Gastroesophageal sphincter (tissue), 3 donors: ENCODE measurements at regions not wholly inside any gene's neighbourhood (a gene's known extent, or its start where the extent isn't known, plus 50 kb on each side); places are given as distances from the start of the nearest gene placed in this dataset.

Source experiments
- EP300 ChIP-seq: sonication (generic); formaldehyde crosslinking; IDR thresholded peaks from one replicate; pipeline ENCODE4 v1.6.1; 2017; ENCODE audit warnings: antibody characterized with exemption, mild to moderate bottlenecking
- POLR2A ChIP-seq, 2 donors: fragments of 450-650 bp; IDR thresholded peaks; one replicate each; pipeline ENCODE4 v1.6.1; 2017; ENCODE audit warnings: antibody characterized with exemption in 2 of 2, mild to moderate bottlenecking in 2 of 2, moderate library complexity in 1 of 2
- POLR2AphosphoS5 ChIP-seq: sonication (generic); formaldehyde crosslinking; IDR thresholded peaks from one replicate; pipeline ENCODE4 v1.6.1; 2017; ENCODE audit warnings: antibody characterized with exemption
- TF ChIP-seq, protein P1 (sequence below), 4 experiments: fragments of 200-600 bp in 2 of 4; fragments of 450-650 bp in 2 of 4; sonication (generic) in 1 of 4; IDR thresholded peaks; one replicate each; pipeline ENCODE4 v1.5.1; 2017 to 2019; ENCODE audit warnings: antibody characterized with exemption in 4 of 4, mild to moderate bottlenecking in 2 of 4, moderate library complexity in 2 of 4

DNA sequence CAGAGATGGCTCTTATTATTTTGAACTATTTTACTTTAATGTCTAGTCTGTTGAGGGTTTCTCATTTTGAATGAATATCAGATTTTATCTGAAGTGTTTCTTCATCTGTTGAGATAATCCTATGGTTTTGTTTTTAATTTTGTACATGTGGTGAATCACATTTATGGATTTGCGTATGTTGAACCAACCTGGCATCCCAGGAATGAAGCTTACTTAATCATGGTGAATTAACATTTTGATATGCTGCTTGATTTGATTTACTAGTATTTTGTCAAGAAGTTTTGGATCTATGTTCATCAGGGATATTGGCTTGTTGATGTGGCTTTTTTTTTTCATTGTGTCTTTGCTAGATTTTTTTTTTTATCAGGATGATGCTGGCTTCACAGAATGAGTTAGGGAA is 2390.9 kb downstream of the PCDH7 start:
- TF ChIP-seq, protein P1, sequence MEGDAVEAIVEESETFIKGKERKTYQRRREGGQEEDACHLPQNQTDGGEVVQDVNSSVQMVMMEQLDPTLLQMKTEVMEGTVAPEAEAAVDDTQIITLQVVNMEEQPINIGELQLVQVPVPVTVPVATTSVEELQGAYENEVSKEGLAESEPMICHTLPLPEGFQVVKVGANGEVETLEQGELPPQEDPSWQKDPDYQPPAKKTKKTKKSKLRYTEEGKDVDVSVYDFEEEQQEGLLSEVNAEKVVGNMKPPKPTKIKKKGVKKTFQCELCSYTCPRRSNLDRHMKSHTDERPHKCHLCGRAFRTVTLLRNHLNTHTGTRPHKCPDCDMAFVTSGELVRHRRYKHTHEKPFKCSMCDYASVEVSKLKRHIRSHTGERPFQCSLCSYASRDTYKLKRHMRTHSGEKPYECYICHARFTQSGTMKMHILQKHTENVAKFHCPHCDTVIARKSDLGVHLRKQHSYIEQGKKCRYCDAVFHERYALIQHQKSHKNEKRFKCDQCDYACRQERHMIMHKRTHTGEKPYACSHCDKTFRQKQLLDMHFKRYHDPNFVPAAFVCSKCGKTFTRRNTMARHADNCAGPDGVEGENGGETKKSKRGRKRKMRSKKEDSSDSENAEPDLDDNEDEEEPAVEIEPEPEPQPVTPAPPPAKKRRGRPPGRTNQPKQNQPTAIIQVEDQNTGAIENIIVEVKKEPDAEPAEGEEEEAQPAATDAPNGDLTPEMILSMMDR (IDR thresholded peaks at IDR 0.05), result no peak
- no peak for TF ChIP-seq POLR2A (IDR thresholded peaks at IDR 0.05)
- TF ChIP-seq POLR2AphosphoS5, result no peak
- TF ChIP-seq EP300, result no peak
